GM23248 (cell line): ENCODE measurements at regions not wholly inside any gene's neighbourhood (a gene's known extent, or its start where the extent isn't known, plus 50 kb on each side); places are given as distances from the start of the nearest gene placed in this dataset.

Experiments used
- DNase-seq: peaks from one replicate; pipeline ENCODE4 v3.0.0-alpha.2; 2015
- H2AFZ ChIP-seq: fragments of 200-600 bp; sonication (generic); 2 replicates; pipeline ENCODE4 v1.6.1; 2016; ENCODE audit warnings: antibody characterized with exemption
- H3F3A ChIP-seq: fragments of 200-600 bp; sonication (generic); 2 replicates; pipeline ENCODE4 v1.6.1; 2016; ENCODE audit warnings: mild to moderate bottlenecking, antibody characterized with exemption, mixed run types; ENCODE audit not compliant: insufficient read depth
- H3K27ac ChIP-seq: fragments of 200-600 bp; sonication (generic); 2 replicates; pipeline ENCODE4 v1.5.1; 2016; ENCODE audit warnings: mild to moderate bottlenecking
- H3K27me3 ChIP-seq: fragments of 200-600 bp; sonication (generic); replicated peaks from 2 replicates; pipeline ENCODE4 v1.6.1; 2016; ENCODE audit warnings: mild to moderate bottlenecking; ENCODE audit not compliant: insufficient read depth
- H3K36me3 ChIP-seq: fragments of 200-600 bp; sonication (generic); 2 replicates; pipeline ENCODE4 v1.6.1; 2016; ENCODE audit warnings: low read depth, mild to moderate bottlenecking
- H3K4me1 ChIP-seq: fragments of 200-600 bp; sonication (generic); 2 replicates; pipeline ENCODE4 v1.6.1; 2016; ENCODE audit warnings: mild to moderate bottlenecking; ENCODE audit not compliant: insufficient read depth
- H3K4me2 ChIP-seq: fragments of 200-600 bp; sonication (generic); one replicate; pipeline ENCODE4 v1.6.1; 2016; ENCODE audit warnings: mild to moderate bottlenecking; ENCODE audit not compliant: unreplicated experiment
- H3K4me3 ChIP-seq: fragments of 200-600 bp; sonication (generic); 2 replicates; pipeline ENCODE4 v1.5.1; 2016; ENCODE audit warnings: mild to moderate bottlenecking
- H3K79me2 ChIP-seq: fragments of 200-600 bp; sonication (generic); 2 replicates; pipeline ENCODE4 v1.6.1; 2016; ENCODE audit warnings: mild to moderate bottlenecking; ENCODE audit not compliant: insufficient read depth
- H3K9ac ChIP-seq: fragments of 200-600 bp; sonication (generic); 2 replicates; pipeline ENCODE4 v1.6.1; 2016; ENCODE audit warnings: mild to moderate bottlenecking
- H3K9me2 ChIP-seq: fragments of 200-600 bp; sonication (generic); 2 replicates; pipeline ENCODE4 v1.6.1; 2016; ENCODE audit warnings: mixed run types, mild to moderate bottlenecking, moderate library complexity; ENCODE audit not compliant: insufficient read depth
- H3K9me3 ChIP-seq: fragments of 200-600 bp; sonication (generic); one replicate; pipeline ENCODE4 v1.6.1; 2017; ENCODE audit warnings: low read depth
- H4K20me1 ChIP-seq: fragments of 200-600 bp; sonication (generic); 2 replicates; pipeline ENCODE4 v1.6.0; 2016; ENCODE audit not compliant: insufficient read depth
- EZH2 ChIP-seq: fragments of 200-600 bp; sonication (generic); IDR thresholded peaks from 2 replicates; pipeline ENCODE4 v1.6.1; 2018; ENCODE audit warnings: antibody characterized with exemption, mild to moderate bottlenecking; ENCODE audit not compliant: insufficient read depth, poor library complexity, severe bottlenecking
- EZH2phosphoT487 ChIP-seq: fragments of 200-600 bp; sonication (generic); IDR thresholded peaks from 2 replicates; pipeline ENCODE4 v1.6.1; 2018; ENCODE audit warnings: antibody characterized with exemption, moderate library complexity, mild to moderate bottlenecking, low read depth; ENCODE audit not compliant: insufficient read depth
- WGBS, 2 experiments: methylation state at CpG; one replicate each; pipeline ENCODE4 v1.1.6; 2015 to 2017; ENCODE audit warnings: low lambda C conversion rate in 2 of 2, low coverage in 1 of 2; ENCODE audit errors: missing lambda C conversion rate in 2 of 2; 5-methylcytosine and 5-hydroxymethylcytosine counted together
- in situ Hi-C: fragments of 300-500 bp; cut with MboI; formaldehyde crosslinking; loops from 2 replicates; pipeline ENCODE4 v1.15.0; 2020

DNA sequence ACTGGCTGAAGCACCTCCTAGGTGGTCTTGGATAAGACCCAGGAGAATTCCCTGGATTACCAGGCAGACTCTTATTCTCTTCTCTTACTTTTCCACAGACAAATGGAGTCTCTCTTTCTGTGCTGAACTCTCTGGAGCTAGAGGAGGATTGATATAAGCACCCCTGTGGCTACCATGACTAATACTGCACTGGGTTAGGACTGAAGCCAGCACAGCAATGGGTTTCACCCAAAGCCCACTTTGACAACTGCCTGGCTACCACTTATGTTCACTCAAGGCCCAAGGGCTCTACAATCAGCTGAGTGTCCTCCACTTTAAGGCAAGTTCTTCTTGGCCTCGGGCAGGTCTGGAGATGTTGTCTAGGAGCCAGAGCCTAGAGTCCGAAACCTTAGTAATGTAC is 225.5 kb downstream of the DIPK2A start:
- Histone ChIP-seq H3K9ac (no peak overlapping the region), H3K36me3 (no peaks in the 10 kb centered on the region), H3K79me2 (no peaks in the 10 kb centered on the region), H3K27ac (no peak overlapping the region), H3K4me3 (no peak overlapping the region), H4K20me1 (no peaks in the 10 kb centered on the region), H2AFZ (no peak overlapping the region), H3K9me3 (peaks cover 2% of the 10 kb centered on the region), H3K9me2 (no peaks in the 10 kb centered on the region), H3K4me1 (no peaks in the 10 kb centered on the region), H3K27me3 (no peaks in the 10 kb centered on the region), H3F3A (no peaks in the 10 kb centered on the region), H3K4me2 (no peak overlapping the region)
- in situ Hi-C loops = no loop called here
- 58 to 59% methylated on average over 2 of the region's 2 CpGs for WGBS, 2 experiments
- DNase-seq = no peak
- TF ChIP-seq EZH2phosphoT487 (no peak), EZH2 (no peak)

- Histone ChIP-seq H3K27me3 (no peaks in the 10 kb centered on the region), H4K20me1 (no peaks in the 10 kb centered on the region), H2AFZ (no peak overlapping the region), H3K9me3 (peaks cover 2% of the 10 kb centered on the region), H3K4me2 (no peak overlapping the region), H3K4me3 (no peak overlapping the region), H3K79me2 (no peaks in the 10 kb centered on the region), H3K9ac (no peak overlapping the region), H3F3A (no peaks in the 10 kb centered on the region), H3K36me3 (no peaks in the 10 kb centered on the region), H3K27ac (no peak overlapping the region), H3K4me1 (no peaks in the 10 kb centered on the region), H3K9me2 (no peaks in the 10 kb centered on the region)
- in situ Hi-C loops = no loop called here
- DNase-seq = no peak
- TF ChIP-seq EZH2 = no peak
- TF ChIP-seq EZH2phosphoT487 = no peak
- 6 to 10% methylated on average over 1 of the region's 1 CpG for WGBS, 2 experiments
Measured at GRCh38 chr3:144197582-144197981, 226.0 kb downstream of the DIPK2A start.

DNA sequence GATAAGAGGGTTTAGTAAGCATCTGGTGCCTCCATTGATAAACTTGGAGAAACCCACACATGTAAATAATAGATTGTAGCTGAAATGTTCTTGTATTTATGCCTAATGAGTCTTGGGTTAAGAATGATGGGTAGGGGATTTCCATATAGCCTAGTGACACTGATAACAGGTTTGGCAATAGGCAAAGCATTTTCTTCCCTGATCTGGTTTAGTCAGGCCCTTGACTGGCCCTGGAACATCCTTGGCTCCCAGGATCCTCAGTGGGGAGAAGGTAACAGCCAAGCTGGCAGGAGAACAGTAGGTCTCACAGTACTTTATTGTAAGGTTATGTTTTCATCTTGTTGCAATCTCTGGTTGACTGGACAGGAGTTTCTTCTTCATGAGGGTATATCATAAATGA is 228.4 kb downstream of the DIPK2A start:
- Histone ChIP-seq H3K4me2 (no peak overlapping the region), H3K9me2 (no peaks in the 10 kb centered on the region), H3K36me3 (no peaks in the 10 kb centered on the region), H3K4me1 (no peaks in the 10 kb centered on the region), H3F3A (no peaks in the 10 kb centered on the region), H3K27me3 (no peaks in the 10 kb centered on the region), H3K9me3 (peaks cover 2% of the 10 kb centered on the region), H3K27ac (no peak overlapping the region), H3K9ac (no peak overlapping the region), H3K79me2 (no peaks in the 10 kb centered on the region), H3K4me3 (no peak overlapping the region), H2AFZ (no peak overlapping the region), H4K20me1 (no peaks in the 10 kb centered on the region)
- TF ChIP-seq EZH2phosphoT487 = no peak
- TF ChIP-seq EZH2 = no peak
- no peak for DNase-seq
- in situ Hi-C loops = no loop called here

GRCh38 chr3:144200466-144200865 is 228.8 kb downstream of the DIPK2A start:
- H3K9ac ChIP-seq = no peak overlapping the region
- H4K20me1 ChIP-seq = no peaks in the 10 kb centered on the region
- H3K79me2 ChIP-seq = no peaks in the 10 kb centered on the region
- H3K4me1 ChIP-seq = no peaks in the 10 kb centered on the region
- no peak overlapping the region for H3K4me2 ChIP-seq
- no peaks in the 10 kb centered on the region for H3K9me2 ChIP-seq
- no peaks in the 10 kb centered on the region for H3K36me3 ChIP-seq
- H3K27ac ChIP-seq = no peak overlapping the region
- H3K9me3 ChIP-seq = peaks cover under 1% of the 10 kb centered on the region
- H3K27me3 ChIP-seq = no peaks in the 10 kb centered on the region
- H3F3A ChIP-seq = no peaks in the 10 kb centered on the region
- no peak for TF ChIP-seq EZH2
- no peak overlapping the region for H2AFZ ChIP-seq
- H3K4me3 ChIP-seq = no peak overlapping the region
- DNase-seq = no peak
- in situ Hi-C loops = no loop called here

DNA sequence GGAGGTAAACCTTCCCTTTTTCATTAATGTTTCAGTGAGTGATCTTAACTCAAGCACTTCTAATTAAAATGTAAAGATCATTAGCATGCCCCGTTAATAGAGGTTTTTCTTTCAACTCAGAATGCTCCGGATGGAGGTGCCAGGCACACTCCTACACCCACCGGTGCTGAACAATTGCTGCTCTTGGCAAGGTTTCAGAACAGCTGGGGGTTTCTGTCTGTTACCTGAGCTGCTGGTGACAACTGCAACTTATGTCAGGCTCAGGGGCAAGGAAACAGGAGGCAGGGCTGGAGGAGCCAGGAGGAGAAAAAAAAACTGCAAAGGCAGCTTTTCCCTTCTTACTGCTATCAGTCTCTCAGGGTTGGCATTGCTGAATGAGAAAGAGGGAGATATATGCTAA is 250.1 kb downstream of the DIPK2A start:
- Histone ChIP-seq H3K9me2 (no peaks in the 10 kb centered on the region), H3K9ac (no peak overlapping the region), H3K27me3 (no peaks in the 10 kb centered on the region), H3F3A (no peaks in the 10 kb centered on the region), H3K4me3 (no peak overlapping the region), H3K4me1 (no peaks in the 10 kb centered on the region), H3K9me3 (no peaks in the 10 kb centered on the region), H3K36me3 (no peaks in the 10 kb centered on the region), H3K4me2 (no peak overlapping the region), H2AFZ (no peak overlapping the region), H4K20me1 (no peaks in the 10 kb centered on the region), H3K79me2 (no peaks in the 10 kb centered on the region), H3K27ac (no peak overlapping the region)
- in situ Hi-C loops = no loop called here
- 61 to 72% methylated on average over 3 of the region's 3 CpGs for WGBS, 2 experiments
- no peak for TF ChIP-seq EZH2phosphoT487
- TF ChIP-seq EZH2 = no peak
- DNase-seq = no peak
